GM12891 (cell line): ENCODE measurements at regions not wholly inside any gene's neighbourhood (a gene's known extent, or its start where the extent isn't known, plus 50 kb on each side); places are given as distances from the start of the nearest gene placed in this dataset.

Source experiments
- PAX5 ChIP-seq: IDR thresholded peaks from 2 replicates; pipeline ENCODE4 v1.6.1; 2011; ENCODE audit warnings: low read length, moderate library complexity, mild to moderate bottlenecking; ENCODE audit not compliant: insufficient read depth, severe bottlenecking
- POLR2A ChIP-seq: IDR thresholded peaks from 2 replicates; pipeline ENCODE4 v1.6.1; 2011; ENCODE audit warnings: low read depth, low read length, control low read depth
- POLR2AphosphoS5 ChIP-seq: IDR thresholded peaks from 2 replicates; pipeline ENCODE4 v1.6.1; 2011; ENCODE audit warnings: low read depth, low read length, control low read depth
- POU2F2 ChIP-seq: IDR thresholded peaks from 2 replicates; pipeline ENCODE4 v1.6.1; 2011; ENCODE audit warnings: low read depth, mild to moderate bottlenecking, control low read depth, low read length, moderate library complexity
- SPI1 ChIP-seq: IDR thresholded peaks from 2 replicates; pipeline ENCODE4 v1.6.1; 2011; ENCODE audit warnings: low read depth, low read length, control low read depth
- TAF1 ChIP-seq: IDR thresholded peaks from 2 replicates; pipeline ENCODE4 v1.6.1; 2011; ENCODE audit warnings: low read depth, low read length, control low read depth

DNA sequence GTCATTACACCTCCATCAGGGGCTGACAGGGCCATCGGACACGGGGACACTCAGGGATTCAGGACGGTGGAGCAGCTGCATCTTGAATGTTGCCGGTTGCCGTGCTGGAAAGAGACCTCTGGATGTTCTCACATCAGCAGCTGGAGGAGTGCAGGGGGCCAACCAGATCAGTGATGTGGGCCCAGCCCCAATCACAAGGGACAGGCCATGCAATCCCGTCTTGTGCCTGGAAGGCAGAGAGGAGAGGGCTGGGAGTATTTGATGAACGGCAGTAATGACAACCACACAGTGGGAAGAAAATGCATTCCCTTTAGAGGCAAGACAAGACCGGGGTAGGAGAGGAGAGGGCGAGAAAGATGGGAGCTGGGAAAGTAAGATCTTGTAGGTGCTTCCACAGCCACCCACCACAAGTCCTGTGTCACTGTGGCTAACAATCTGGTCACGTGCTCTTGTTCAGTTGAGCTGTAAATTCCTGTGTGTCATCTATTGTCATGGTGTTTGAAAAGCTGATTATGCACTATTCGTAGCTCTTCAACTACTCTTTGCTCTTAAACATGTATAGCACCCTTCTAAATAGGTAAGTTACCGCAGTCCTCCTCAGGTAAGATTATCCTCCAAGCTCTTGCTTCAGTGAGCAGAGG is 85.9 kb upstream of the LEP start:
- no peak for TF ChIP-seq SPI1
- TF ChIP-seq POLR2A: no peak
- TF ChIP-seq POLR2AphosphoS5: no peak
- TF ChIP-seq TAF1: no peak
- TF ChIP-seq POU2F2: no peak
- TF ChIP-seq PAX5: no peak
